Neuron (in vitro differentiated cells): ENCODE measurements at regions not wholly inside any gene's neighbourhood (a gene's known extent, or its start where the extent isn't known, plus 50 kb on each side); places are given as distances from the start of the nearest gene placed in this dataset.

Source experiments
- H2AFZ ChIP-seq: one replicate; pipeline ENCODE4 v1.6.1; 2013; ENCODE audit warnings: low read depth, mild to moderate bottlenecking, inconsistent platforms, low read length, moderate library complexity
- H3K27me3 ChIP-seq: one replicate; pipeline ENCODE4 v1.6.1; 2013; ENCODE audit warnings: low read length; ENCODE audit not compliant: insufficient read depth
- H3K36me3 ChIP-seq: one replicate; pipeline ENCODE4 v1.6.1; 2013; ENCODE audit warnings: low read length; ENCODE audit not compliant: insufficient read depth
- H3K4me1 ChIP-seq: one replicate; pipeline ENCODE4 v1.6.1; 2013; ENCODE audit warnings: low read length; ENCODE audit not compliant: insufficient read depth
- H3K4me3 ChIP-seq: 2 replicates; pipeline ENCODE4 v1.5.1; 2013; ENCODE audit warnings: mild to moderate bottlenecking, low read length, moderate library complexity
- H3K9me3 ChIP-seq: one replicate; pipeline ENCODE4 v1.6.1; 2013; ENCODE audit warnings: low read length

DNA sequence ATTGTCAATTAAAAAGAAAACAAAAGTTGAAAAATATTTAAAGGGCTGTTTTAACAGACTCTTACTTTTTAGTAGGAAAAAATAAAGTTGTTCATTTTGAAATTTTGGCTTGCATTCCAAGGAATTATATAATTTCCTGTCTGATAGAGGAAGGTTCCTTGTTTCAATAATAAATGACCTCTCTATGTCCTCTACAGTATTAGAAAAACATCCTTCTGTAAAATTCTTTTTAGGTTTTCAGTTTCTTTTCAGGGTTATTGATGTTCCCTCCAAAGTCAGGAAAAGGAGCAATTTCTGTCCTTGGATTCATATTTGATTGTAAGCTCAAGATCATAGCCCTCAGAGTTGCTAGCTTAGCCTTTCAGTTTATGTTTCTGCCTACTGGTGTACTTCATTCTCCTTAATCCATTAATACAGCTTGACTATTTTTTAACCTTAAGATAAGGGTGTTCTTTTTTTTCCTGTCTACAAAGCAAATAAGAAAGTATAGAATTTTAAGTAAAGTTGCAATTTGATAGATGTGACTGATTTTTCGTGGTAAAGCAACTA is 125.2 kb upstream of the COL3A1 start:
- H3K36me3 ChIP-seq, result no peaks in the 10 kb centered on the region
- no peak overlapping the region for H2AFZ ChIP-seq

DNA sequence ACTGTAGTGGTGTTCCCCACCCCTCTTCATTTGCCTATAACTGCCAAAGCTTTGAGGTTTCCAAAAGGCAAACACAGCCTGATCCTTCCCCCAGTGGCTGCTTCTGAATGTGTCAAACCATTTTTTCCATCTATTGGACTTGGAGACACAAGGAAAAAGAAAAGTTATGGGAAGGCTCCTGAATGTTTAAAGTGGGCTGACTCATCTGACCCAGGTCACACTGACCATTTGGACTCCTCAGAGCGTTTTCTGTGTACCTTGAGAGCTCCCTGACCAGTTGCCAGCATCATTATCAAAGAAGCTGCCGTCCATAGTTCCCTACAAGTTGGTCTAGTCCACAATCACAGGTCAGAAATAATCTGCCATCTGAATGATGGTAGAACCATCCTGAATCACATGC is 123.4 kb upstream of the COL3A1 start:
- no peaks in the 10 kb centered on the region for H3K9me3 ChIP-seq

More for the DNA sequence above, 125.2 kb upstream of the COL3A1 start:
- H3K4me3 ChIP-seq, result no peak overlapping the region
- H3K4me1 ChIP-seq, result no peaks in the 10 kb centered on the region
- no peaks in the 10 kb centered on the region for H3K9me3 ChIP-seq
- no peaks in the 10 kb centered on the region for H3K27me3 ChIP-seq

GRCh38 chr2:188851311-188851710 is 122.9 kb upstream of the COL3A1 start:
- H3K4me3 ChIP-seq, result no peak overlapping the region
- no peak overlapping the region for H2AFZ ChIP-seq

More for the DNA sequence above, 123.4 kb upstream of the COL3A1 start:
- Histone ChIP-seq H3K27me3 (no peaks in the 10 kb centered on the region), H3K36me3 (no peaks in the 10 kb centered on the region), H2AFZ (no peak overlapping the region), H3K4me3 (no peak overlapping the region), H3K4me1 (no peaks in the 10 kb centered on the region)

DNA sequence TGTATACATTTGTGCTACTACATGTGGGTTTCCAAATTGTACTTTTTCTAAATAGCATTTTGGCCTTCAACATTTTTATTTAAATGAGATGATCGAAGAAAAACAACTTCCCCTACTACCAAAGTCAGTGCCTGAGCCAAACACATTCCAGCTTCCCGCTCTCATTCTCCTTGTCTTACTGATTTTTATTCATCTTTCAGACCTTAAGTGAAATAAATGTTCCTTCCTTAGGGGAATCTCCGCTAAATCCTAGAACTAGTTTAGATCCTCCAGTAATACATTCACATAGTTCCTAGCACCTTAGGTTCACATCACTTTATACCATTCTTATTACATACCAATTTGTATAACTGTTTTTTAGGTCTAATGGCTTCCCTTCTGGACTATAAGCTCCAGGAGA is 122.3 kb upstream of the COL3A1 start:
- no peaks in the 10 kb centered on the region for H3K36me3 ChIP-seq
- no peaks in the 10 kb centered on the region for H3K4me1 ChIP-seq
- no peaks in the 10 kb centered on the region for H3K27me3 ChIP-seq
- no peak overlapping the region for H3K4me3 ChIP-seq
- H3K9me3 ChIP-seq, result no peaks in the 10 kb centered on the region
- H2AFZ ChIP-seq, result no peak overlapping the region

More at GRCh38 chr2:188851311-188851710, 122.9 kb upstream of the COL3A1 start:
- Histone ChIP-seq H3K4me1 (no peaks in the 10 kb centered on the region), H3K27me3 (no peaks in the 10 kb centered on the region), H3K36me3 (no peaks in the 10 kb centered on the region), H3K9me3 (no peaks in the 10 kb centered on the region)

DNA sequence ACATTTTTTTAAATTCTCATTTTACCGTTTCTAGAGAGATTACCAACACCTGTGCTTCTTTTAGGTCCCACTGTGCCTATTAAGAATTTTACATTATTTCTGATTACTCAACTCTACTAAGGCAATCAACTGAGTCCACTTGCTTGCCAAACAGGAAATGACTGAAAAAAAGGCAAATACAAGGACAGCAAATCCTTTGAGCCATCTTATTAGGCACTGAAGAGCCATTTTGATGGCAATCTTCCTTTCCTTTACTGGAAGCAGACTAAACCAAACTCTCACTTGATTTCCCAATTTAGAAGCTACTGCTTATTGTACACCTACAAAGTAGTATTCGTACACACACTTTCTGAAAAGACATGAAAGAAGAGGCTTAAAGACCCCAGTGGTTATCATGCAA is 121.4 kb upstream of the COL3A1 start:
- no peaks in the 10 kb centered on the region for H3K27me3 ChIP-seq
- no peak overlapping the region for H3K4me3 ChIP-seq
- no peaks in the 10 kb centered on the region for H3K9me3 ChIP-seq
- no peaks in the 10 kb centered on the region for H3K4me1 ChIP-seq
- H3K36me3 ChIP-seq, result no peaks in the 10 kb centered on the region
- H2AFZ ChIP-seq, result no peak overlapping the region

DNA sequence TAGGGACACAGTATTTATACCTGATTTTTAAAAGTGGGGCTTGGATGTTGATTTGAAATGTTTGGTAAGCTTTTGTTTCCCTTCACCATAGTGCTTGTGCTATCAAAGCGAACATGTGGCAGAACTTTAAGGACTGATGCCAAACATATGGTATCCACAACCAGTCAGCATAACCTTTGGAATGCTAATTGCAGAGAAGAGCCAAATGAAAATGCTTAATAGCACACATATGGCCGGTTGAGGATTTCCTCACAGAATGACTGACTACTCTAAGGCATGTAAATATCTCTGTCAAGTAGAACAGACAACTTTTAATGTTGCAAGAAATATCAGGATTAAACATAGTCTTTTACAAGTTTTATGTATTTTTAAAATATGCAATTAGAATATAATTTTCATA is 120.9 kb upstream of the COL3A1 start:
- Histone ChIP-seq H3K4me3 (no peak overlapping the region), H3K4me1 (no peaks in the 10 kb centered on the region), H3K9me3 (no peaks in the 10 kb centered on the region), H2AFZ (no peak overlapping the region), H3K27me3 (no peaks in the 10 kb centered on the region), H3K36me3 (no peaks in the 10 kb centered on the region)

GRCh38 chr2:188865681-188866080 is 108.5 kb upstream of the COL3A1 start:
- no peaks in the 10 kb centered on the region for H3K36me3 ChIP-seq
- H3K4me3 ChIP-seq, result no peak overlapping the region
- H3K9me3 ChIP-seq, result peaks cover 3% of the 10 kb centered on the region
- H3K4me1 ChIP-seq, result no peaks in the 10 kb centered on the region
- H3K27me3 ChIP-seq, result no peaks in the 10 kb centered on the region
- no peak overlapping the region for H2AFZ ChIP-seq

GRCh38 chr2:188869550-188869949 is 104.6 kb upstream of the COL3A1 start:
- Histone ChIP-seq H3K4me3 (no peak overlapping the region), H3K9me3 (peaks cover 3% of the 10 kb centered on the region), H3K36me3 (no peaks in the 10 kb centered on the region), H2AFZ (no peak overlapping the region), H3K27me3 (no peaks in the 10 kb centered on the region), H3K4me1 (peaks cover 9% of the 10 kb centered on the region)

- H2AFZ ChIP-seq, result no peak overlapping the region
- no peaks in the 10 kb centered on the region for H3K36me3 ChIP-seq
- H3K4me3 ChIP-seq, result no peak overlapping the region
- peaks cover 9% of the 10 kb centered on the region for H3K4me1 ChIP-seq
- H3K27me3 ChIP-seq, result no peaks in the 10 kb centered on the region
- peaks cover 3% of the 10 kb centered on the region for H3K9me3 ChIP-seq
Measured at GRCh38 chr2:188870289-188870688, 103.9 kb upstream of the COL3A1 start.

GRCh38 chr2:188875104-188875503 is 99.1 kb upstream of the COL3A1 start:
- Histone ChIP-seq H3K36me3 (no peaks in the 10 kb centered on the region), H3K4me1 (peaks cover 9% of the 10 kb centered on the region), H3K27me3 (no peaks in the 10 kb centered on the region), H2AFZ (no peak overlapping the region), H3K9me3 (no peaks in the 10 kb centered on the region), H3K4me3 (no peak overlapping the region)

DNA sequence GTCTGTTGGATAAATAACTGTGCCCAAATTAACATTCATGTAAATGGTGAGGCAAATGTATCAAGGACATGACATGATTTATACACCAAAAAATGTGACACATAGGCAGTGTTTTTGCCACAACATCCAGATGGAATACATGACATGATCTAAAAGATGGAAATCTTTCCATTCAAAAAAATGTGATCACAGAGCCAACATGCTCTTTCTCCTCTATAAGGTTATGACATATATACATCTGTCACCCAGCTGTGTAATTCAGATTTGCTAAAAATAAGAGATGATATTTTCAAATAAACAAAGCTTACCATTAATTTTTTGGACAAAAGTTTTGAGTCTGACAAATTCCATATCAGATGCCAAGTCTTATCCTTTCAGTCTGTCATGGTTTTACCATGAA is 95.5 kb upstream of the COL3A1 start:
- H3K4me1 ChIP-seq, result no peaks in the 10 kb centered on the region

GRCh38 chr2:188880740-188881139 is 93.4 kb upstream of the COL3A1 start:
- Histone ChIP-seq H3K4me1 (no peaks in the 10 kb centered on the region), H3K9me3 (no peaks in the 10 kb centered on the region), H3K4me3 (no peak overlapping the region), H3K36me3 (no peaks in the 10 kb centered on the region), H3K27me3 (no peaks in the 10 kb centered on the region), H2AFZ (no peak overlapping the region)

More for the DNA sequence above, 95.5 kb upstream of the COL3A1 start:
- Histone ChIP-seq H3K9me3 (no peaks in the 10 kb centered on the region), H3K27me3 (no peaks in the 10 kb centered on the region), H3K4me3 (no peak overlapping the region), H2AFZ (no peak overlapping the region), H3K36me3 (no peaks in the 10 kb centered on the region)

DNA sequence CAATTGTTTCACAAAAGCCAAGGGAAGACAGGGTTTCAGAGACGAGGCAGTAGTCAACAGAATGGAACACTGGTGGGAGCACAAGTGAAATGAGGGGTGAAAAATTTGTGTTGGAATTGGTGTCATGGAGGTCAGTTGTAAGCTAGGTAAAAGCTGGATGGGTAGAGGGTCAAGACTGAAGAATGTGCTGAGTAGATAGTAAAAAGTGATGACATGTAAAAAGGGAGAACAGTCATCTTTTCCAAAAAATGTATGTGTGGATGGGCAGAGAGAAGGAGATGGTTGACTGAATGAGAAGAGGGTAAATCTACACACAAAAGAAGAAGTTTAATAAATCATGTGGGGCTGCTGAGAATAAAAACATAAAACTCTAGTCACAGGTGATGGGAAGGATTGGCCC is 92.7 kb upstream of the COL3A1 start:
- H3K9me3 ChIP-seq, result no peaks in the 10 kb centered on the region
- no peak overlapping the region for H3K4me3 ChIP-seq
- H3K36me3 ChIP-seq, result no peaks in the 10 kb centered on the region
- H3K27me3 ChIP-seq, result no peaks in the 10 kb centered on the region
- H2AFZ ChIP-seq, result no peak overlapping the region
- H3K4me1 ChIP-seq, result no peaks in the 10 kb centered on the region

- no peak overlapping the region for H3K4me3 ChIP-seq
- H3K36me3 ChIP-seq, result no peaks in the 10 kb centered on the region
- H3K4me1 ChIP-seq, result no peaks in the 10 kb centered on the region
- H2AFZ ChIP-seq, result no peak overlapping the region
- H3K27me3 ChIP-seq, result no peaks in the 10 kb centered on the region
- H3K9me3 ChIP-seq, result no peaks in the 10 kb centered on the region
Measured at GRCh38 chr2:188884046-188884445, 90.1 kb upstream of the COL3A1 start.
